ENCODE measurements at regions not wholly inside any gene's neighbourhood (a gene's known extent, or its start where the extent isn't known, plus 50 kb on each side); places are given as distances from the start of the nearest gene placed in this dataset.

DNA sequence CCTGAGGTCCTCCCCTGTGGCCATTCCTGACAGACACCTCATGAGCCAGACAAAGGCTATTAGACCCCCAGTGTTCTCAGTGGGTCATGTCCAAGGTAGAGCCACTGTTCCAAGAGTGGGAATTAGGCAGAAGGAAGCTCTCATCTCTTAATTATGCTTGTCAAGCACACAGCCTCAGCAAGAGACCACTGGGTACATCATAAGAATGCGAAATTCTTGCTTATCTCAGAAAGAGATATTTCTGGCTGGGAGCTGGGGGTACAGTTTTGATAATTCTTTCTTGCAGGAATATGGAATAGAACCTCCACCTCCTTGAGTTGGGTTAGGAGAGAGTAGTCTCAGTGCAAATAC, 1280.0 kb upstream of the CNTN5 start:
- H3K4me3 ChIP-seq, result no peak overlapping the region
- DNase-seq (ENCODE audit: low read depth in 1 of 2, low spot score in 1 of 2) (no peak), FAIRE-seq (no peak), ATAC-seq (no peak)
- H3K27ac ChIP-seq, result no peak overlapping the region
- H3K4me1 ChIP-seq, result no peaks in the 10 kb centered on the region
- no peak overlapping the region for H3K4me2 ChIP-seq
- ChIA-PET CTCF (no interaction called here), POLR2A (no interaction called here)
- no peak for TF ChIP-seq JUN (IDR thresholded peaks at IDR 0.05)
- no peak for TF ChIP-seq NFE2L2 (conservative IDR thresholded peaks at IDR 0.05; ENCODE audit: low read length)
- no peak for TF ChIP-seq HOXB5 (CRISPR knock-in tag; IDR thresholded peaks at IDR 0.05)
- TF ChIP-seq HDAC2 (IDR thresholded peaks at IDR 0.05), result no peak
- TF ChIP-seq POLR2AphosphoS2 (conservative IDR thresholded peaks at IDR 0.05; ENCODE audit: low read length), result no peak
- no peak for TF ChIP-seq ZNF302 (CRISPR knock-in tag; IDR thresholded peaks at IDR 0.05)
- TF ChIP-seq RARB (CRISPR knock-in tag; IDR thresholded peaks at IDR 0.05), result no peak
- no peak for TF ChIP-seq KDM1A (IDR thresholded peaks at IDR 0.05; ENCODE audit: low read depth)
- TF ChIP-seq SREBF2 (IDR thresholded peaks at IDR 0.05), result no peak
- TF ChIP-seq CHD4 (IDR thresholded peaks at IDR 0.05; ENCODE audit: borderline replicate concordance), result no peak
- TF ChIP-seq, protein P1, sequence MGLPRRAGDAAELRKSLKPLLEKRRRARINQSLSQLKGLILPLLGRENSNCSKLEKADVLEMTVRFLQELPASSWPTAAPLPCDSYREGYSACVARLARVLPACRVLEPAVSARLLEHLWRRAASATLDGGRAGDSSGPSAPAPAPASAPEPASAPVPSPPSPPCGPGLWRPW (IDR thresholded peaks at IDR 0.05), result no peak
- no peak for TF ChIP-seq HOXA7 (CRISPR knock-in tag; IDR thresholded peaks at IDR 0.05)
- no peaks in the 10 kb centered on the region for H3K9me3 ChIP-seq
- 21% methylated on average over 1 of the region's 1 CpG for WGBS (ENCODE audit: missing lambda C conversion rate)

DNA sequence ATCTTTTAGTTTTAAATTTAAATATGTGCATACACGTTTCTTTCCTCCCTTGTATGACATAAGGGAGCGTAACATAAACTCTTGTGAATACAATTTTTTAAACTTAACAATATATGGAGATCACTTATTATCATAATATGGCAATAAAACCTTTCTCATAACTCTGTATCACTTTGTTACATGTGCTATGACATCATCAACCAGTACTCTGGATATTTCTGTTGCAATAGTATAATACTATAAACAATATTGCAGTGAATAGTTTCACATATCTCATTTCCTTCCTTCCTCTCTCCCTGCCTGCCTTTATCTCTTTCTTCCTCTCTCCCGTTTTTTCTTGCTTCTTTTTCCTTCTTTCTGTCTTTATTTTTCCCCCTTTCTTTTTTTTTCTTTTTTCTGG, 1278.0 kb upstream of the CNTN5 start:
- no peak for TF ChIP-seq KDM1A (IDR thresholded peaks at IDR 0.05; ENCODE audit: low read depth)
- TF ChIP-seq, protein P2, sequence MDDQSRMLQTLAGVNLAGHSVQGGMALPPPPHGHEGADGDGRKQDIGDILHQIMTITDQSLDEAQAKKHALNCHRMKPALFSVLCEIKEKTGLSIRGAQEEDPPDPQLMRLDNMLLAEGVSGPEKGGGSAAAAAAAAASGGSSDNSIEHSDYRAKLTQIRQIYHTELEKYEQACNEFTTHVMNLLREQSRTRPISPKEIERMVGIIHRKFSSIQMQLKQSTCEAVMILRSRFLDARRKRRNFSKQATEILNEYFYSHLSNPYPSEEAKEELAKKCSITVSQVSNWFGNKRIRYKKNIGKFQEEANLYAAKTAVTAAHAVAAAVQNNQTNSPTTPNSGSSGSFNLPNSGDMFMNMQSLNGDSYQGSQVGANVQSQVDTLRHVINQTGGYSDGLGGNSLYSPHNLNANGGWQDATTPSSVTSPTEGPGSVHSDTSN (IDR thresholded peaks at IDR 0.05), result no peak
- no peak for TF ChIP-seq EP300 (IDR thresholded peaks at IDR 0.05)
- no peak for TF ChIP-seq TFCP2L1 (CRISPR knock-in tag; IDR thresholded peaks at IDR 0.05)
- TF ChIP-seq EHMT2 (IDR thresholded peaks at IDR 0.05; ENCODE audit: low read depth), result no peak
- 6% methylated on average over 3 of the region's 3 CpGs for WGBS (ENCODE audit: missing lambda C conversion rate)
- Histone ChIP-seq H3K4me1 (no peaks in the 10 kb centered on the region), H3K9me3 (no peaks in the 10 kb centered on the region), H3K27ac (no peak overlapping the region), H3K4me2 (no peak overlapping the region), H3K4me3 (no peak overlapping the region)
- ATAC-seq (no peak), DNase-seq (ENCODE audit: low read depth in 1 of 2, low spot score in 1 of 2) (no peak), FAIRE-seq (no peak)
- ChIA-PET POLR2A (no interaction called here), CTCF (no interaction called here)

DNA sequence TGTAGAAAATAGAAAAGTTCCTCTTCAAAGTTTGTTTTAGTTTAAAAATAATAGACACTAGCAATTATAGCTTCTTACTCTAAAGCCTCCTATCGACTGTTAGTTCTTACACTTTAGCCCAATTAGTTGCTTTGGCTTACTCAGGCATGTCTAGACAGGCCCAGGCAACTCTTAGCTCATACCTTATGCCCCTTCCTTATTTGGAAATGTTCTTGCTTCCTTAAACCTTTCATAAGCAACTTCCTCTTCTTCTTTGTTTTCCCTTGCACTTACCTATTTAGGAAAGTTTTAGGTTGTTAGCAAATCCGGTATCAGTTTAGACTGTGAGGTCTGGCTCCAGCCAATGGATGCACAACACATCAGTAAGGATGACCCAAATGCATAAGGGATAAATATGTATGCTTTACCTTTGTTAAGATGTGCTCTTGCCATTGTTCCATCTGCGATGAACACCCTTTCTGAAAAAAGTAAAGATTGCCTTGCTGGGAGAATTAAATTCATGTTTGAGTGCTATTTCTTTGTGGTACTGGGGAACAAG, 1277.5 kb upstream of the CNTN5 start:
- peak in 1 of 2 experiments; percentile 1 for DNase-seq (ENCODE audit: low read depth in 1 of 2, low spot score in 1 of 2)
- Histone ChIP-seq H3K27ac (no peak overlapping the region), H3K4me3 (no peak overlapping the region), H3K4me2 (no peak overlapping the region), H3K4me1 (no peaks in the 10 kb centered on the region), H3K9me3 (no peaks in the 10 kb centered on the region)
- no peak for FAIRE-seq
- no peak for ATAC-seq
- ChIA-PET POLR2A (no interaction called here), CTCF (no interaction called here)
- 50% methylated on average over 3 of the region's 3 CpGs for WGBS (ENCODE audit: missing lambda C conversion rate)
- TF ChIP-seq CBX8 (IDR thresholded peaks at IDR 0.05) (no peak), CBX2 (IDR thresholded peaks at IDR 0.05; ENCODE audit: borderline replicate concordance, low read depth) (no peak), EHF (CRISPR knock-in tag; IDR thresholded peaks at IDR 0.05) (no peak), GATA3 (IDR thresholded peaks at IDR 0.05; ENCODE audit: borderline replicate concordance) (no peak), FOXS1 (CRISPR knock-in tag; IDR thresholded peaks at IDR 0.05) (no peak), MAFK (IDR thresholded peaks at IDR 0.05; ENCODE audit: partially characterized antibody) (no peak)

DNA sequence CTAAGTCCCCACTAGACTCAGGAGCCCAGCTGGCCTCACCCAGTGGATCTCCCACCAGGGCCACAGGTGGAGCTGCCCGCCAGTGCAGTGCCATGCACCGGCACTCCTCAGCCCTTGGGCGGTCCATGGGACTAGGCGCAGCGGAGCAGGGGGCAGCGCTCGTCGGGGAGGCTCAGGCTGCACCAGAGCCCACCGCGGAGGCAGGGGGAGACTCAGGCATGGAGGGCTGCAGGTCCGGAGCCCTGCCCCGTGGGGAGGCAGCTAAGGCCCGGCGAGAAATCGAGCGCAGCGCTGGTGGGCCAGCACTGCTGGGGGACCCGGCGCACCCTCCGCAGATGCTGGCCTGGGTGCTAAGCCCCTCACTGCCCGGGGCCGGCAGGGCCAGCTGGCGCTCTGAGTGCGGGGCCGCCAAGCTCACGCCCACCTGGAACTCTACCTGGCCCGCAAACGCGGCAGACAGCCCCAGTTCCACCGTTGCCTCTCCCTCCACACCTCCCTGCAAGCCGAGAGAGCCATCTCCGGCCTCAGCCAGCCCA, 1275.2 kb upstream of the CNTN5 start:
- FAIRE-seq (no peak), DNase-seq (ENCODE audit: low read depth in 1 of 2, low spot score in 1 of 2) (no peak), ATAC-seq (no peak)
- CTCF ChIA-PET, result no interaction called here
- no peak overlapping the region for H3K27ac ChIP-seq
- WGBS (ENCODE audit: missing lambda C conversion rate), result no CpG with 5 or more reads among the region's 32 CpGs
- no peaks in the 10 kb centered on the region for H3K4me1 ChIP-seq
- H3K4me3 ChIP-seq, result no peak overlapping the region
- POLR2A ChIA-PET, result no interaction called here
- H3K9me3 ChIP-seq, result no peaks in the 10 kb centered on the region
- no peak overlapping the region for H3K4me2 ChIP-seq
- TF ChIP-seq RFX5 (IDR thresholded peaks at IDR 0.05), result no peak
- TF ChIP-seq, protein P3, sequence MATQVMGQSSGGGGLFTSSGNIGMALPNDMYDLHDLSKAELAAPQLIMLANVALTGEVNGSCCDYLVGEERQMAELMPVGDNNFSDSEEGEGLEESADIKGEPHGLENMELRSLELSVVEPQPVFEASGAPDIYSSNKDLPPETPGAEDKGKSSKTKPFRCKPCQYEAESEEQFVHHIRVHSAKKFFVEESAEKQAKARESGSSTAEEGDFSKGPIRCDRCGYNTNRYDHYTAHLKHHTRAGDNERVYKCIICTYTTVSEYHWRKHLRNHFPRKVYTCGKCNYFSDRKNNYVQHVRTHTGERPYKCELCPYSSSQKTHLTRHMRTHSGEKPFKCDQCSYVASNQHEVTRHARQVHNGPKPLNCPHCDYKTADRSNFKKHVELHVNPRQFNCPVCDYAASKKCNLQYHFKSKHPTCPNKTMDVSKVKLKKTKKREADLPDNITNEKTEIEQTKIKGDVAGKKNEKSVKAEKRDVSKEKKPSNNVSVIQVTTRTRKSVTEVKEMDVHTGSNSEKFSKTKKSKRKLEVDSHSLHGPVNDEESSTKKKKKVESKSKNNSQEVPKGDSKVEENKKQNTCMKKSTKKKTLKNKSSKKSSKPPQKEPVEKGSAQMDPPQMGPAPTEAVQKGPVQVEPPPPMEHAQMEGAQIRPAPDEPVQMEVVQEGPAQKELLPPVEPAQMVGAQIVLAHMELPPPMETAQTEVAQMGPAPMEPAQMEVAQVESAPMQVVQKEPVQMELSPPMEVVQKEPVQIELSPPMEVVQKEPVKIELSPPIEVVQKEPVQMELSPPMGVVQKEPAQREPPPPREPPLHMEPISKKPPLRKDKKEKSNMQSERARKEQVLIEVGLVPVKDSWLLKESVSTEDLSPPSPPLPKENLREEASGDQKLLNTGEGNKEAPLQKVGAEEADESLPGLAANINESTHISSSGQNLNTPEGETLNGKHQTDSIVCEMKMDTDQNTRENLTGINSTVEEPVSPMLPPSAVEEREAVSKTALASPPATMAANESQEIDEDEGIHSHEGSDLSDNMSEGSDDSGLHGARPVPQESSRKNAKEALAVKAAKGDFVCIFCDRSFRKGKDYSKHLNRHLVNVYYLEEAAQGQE (IDR thresholded peaks at IDR 0.05), result no peak
- no peak for TF ChIP-seq TP53 (CRISPR knock-in tag; IDR thresholded peaks at IDR 0.05)
- TF ChIP-seq, protein P4, sequence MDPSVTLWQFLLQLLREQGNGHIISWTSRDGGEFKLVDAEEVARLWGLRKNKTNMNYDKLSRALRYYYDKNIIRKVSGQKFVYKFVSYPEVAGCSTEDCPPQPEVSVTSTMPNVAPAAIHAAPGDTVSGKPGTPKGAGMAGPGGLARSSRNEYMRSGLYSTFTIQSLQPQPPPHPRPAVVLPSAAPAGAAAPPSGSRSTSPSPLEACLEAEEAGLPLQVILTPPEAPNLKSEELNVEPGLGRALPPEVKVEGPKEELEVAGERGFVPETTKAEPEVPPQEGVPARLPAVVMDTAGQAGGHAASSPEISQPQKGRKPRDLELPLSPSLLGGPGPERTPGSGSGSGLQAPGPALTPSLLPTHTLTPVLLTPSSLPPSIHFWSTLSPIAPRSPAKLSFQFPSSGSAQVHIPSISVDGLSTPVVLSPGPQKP (IDR thresholded peaks at IDR 0.05; ENCODE audit: low read depth, low read length), result no peak
- TF ChIP-seq MAFK (IDR thresholded peaks at IDR 0.05; ENCODE audit: partially characterized antibody), result no peak
- TF ChIP-seq PHF8 (IDR thresholded peaks at IDR 0.05; ENCODE audit: borderline replicate concordance, low read depth), result no peak
- no peak for TF ChIP-seq RARB (CRISPR knock-in tag; IDR thresholded peaks at IDR 0.05)
- TF ChIP-seq CHD4 (IDR thresholded peaks at IDR 0.05; ENCODE audit: borderline replicate concordance), result no peak

All from A549 (cell line).